ENCODE measurements at regions not wholly inside any gene's neighbourhood (a gene's known extent, or its start where the extent isn't known, plus 50 kb on each side); places are given as distances from the start of the nearest gene placed in this dataset.
A peak's percentile ranks its signal among the peaks of the same experiment; 100 is the strongest.

GRCh38 chr1:199194862-199195261 lies 556.0 kb downstream of the PTPRC start:
- Mint-ChIP-seq H3K36me3 (peaks cover 0 to 8% (median 0%) of the 10 kb centered on the region in 3 donors), H3K4me3 (no peak overlapping the region), H3K4me1 (no peaks in the 10 kb centered on the region), H3K9me3 (no peaks in the 10 kb centered on the region), H3K27ac (no peak overlapping the region), H3K27me3 (no peaks in the 10 kb centered on the region)
- Histone ChIP-seq H3K27ac (ENCODE audit: low read depth, low read length) (no peak overlapping the region), H3K4me3 (ENCODE audit: low read length) (no peak overlapping the region), H3K9me3 (ENCODE audit: low read length) (no peaks in the 10 kb centered on the region), H3K36me3 (ENCODE audit: insufficient read depth, low read length) (no peaks in the 10 kb centered on the region), H3K4me1 (ENCODE audit: insufficient read depth, low read length) (no peaks in the 10 kb centered on the region), H3K27me3 (ENCODE audit: insufficient read depth, low read length, poor library complexity, severe bottlenecking) (no peaks in the 10 kb centered on the region)
- no peak for DNase-seq
- CTCF ChIA-PET: no interaction called here
- POLR2A ChIA-PET: no interaction called here

- Histone ChIP-seq H3K27ac (ENCODE audit: low read depth, low read length) (no peak overlapping the region), H3K36me3 (ENCODE audit: insufficient read depth, low read length) (no peaks in the 10 kb centered on the region), H3K27me3 (ENCODE audit: insufficient read depth, low read length, poor library complexity, severe bottlenecking) (no peaks in the 10 kb centered on the region), H3K9me3 (ENCODE audit: low read length) (no peaks in the 10 kb centered on the region), H3K4me1 (ENCODE audit: insufficient read depth, low read length) (no peaks in the 10 kb centered on the region), H3K4me3 (ENCODE audit: low read length) (no peak overlapping the region)
- no peak overlapping the region for H3K27ac Mint-ChIP-seq
- POLR2A ChIA-PET: no interaction called here
- no peaks in the 10 kb centered on the region for H3K4me1 Mint-ChIP-seq
- DNase-seq: no peak
- H3K4me3 Mint-ChIP-seq: no peak overlapping the region
- H3K27me3 Mint-ChIP-seq: no peaks in the 10 kb centered on the region
- CTCF ChIA-PET: no interaction called here
- peaks cover 0 to 8% (median 0%) of the 10 kb centered on the region in 3 donors for H3K36me3 Mint-ChIP-seq
- H3K9me3 Mint-ChIP-seq: no peaks in the 10 kb centered on the region
Measured at GRCh38 chr1:199197695-199198094, 558.9 kb downstream of the PTPRC start.

GRCh38 chr1:199202331-199202730 lies 563.5 kb downstream of the PTPRC start:
- Mint-ChIP-seq H3K27me3 (no peaks in the 10 kb centered on the region), H3K9me3 (no peaks in the 10 kb centered on the region), H3K27ac (no peak overlapping the region), H3K4me1 (no peaks in the 10 kb centered on the region), H3K36me3 (no peaks in the 10 kb centered on the region), H3K4me3 (no peak overlapping the region)
- Histone ChIP-seq H3K27ac (ENCODE audit: low read depth, low read length) (no peak overlapping the region), H3K4me3 (ENCODE audit: low read length) (no peak overlapping the region), H3K9me3 (ENCODE audit: low read length) (no peaks in the 10 kb centered on the region), H3K36me3 (ENCODE audit: insufficient read depth, low read length) (no peaks in the 10 kb centered on the region), H3K27me3 (ENCODE audit: insufficient read depth, low read length, poor library complexity, severe bottlenecking) (no peaks in the 10 kb centered on the region), H3K4me1 (ENCODE audit: insufficient read depth, low read length) (no peaks in the 10 kb centered on the region)
- ChIA-PET CTCF (no interaction called here), POLR2A (no interaction called here)
- DNase-seq: no peak

GRCh38 chr1:199204231-199204630 lies 565.4 kb downstream of the PTPRC start:
- Mint-ChIP-seq H3K27ac (no peak overlapping the region), H3K9me3 (no peaks in the 10 kb centered on the region), H3K4me3 (no peak overlapping the region), H3K4me1 (no peaks in the 10 kb centered on the region), H3K36me3 (no peaks in the 10 kb centered on the region), H3K27me3 (no peaks in the 10 kb centered on the region)
- H3K9me3 ChIP-seq (ENCODE audit: low read length): no peaks in the 10 kb centered on the region
- H3K36me3 ChIP-seq (ENCODE audit: insufficient read depth, low read length): no peaks in the 10 kb centered on the region
- H3K4me1 ChIP-seq (ENCODE audit: insufficient read depth, low read length): no peaks in the 10 kb centered on the region
- DNase-seq: no peak
- CTCF ChIA-PET: no interaction called here
- no peak overlapping the region for H3K4me3 ChIP-seq (ENCODE audit: low read length)
- POLR2A ChIA-PET: no interaction called here
- H3K27me3 ChIP-seq (ENCODE audit: insufficient read depth, low read length, poor library complexity, severe bottlenecking): no peaks in the 10 kb centered on the region
- no peak overlapping the region for H3K27ac ChIP-seq (ENCODE audit: low read depth, low read length)

GRCh38 chr1:199205740-199206441 lies 567.1 kb downstream of the PTPRC start:
- no peaks in the 10 kb centered on the region for H3K36me3 Mint-ChIP-seq
- CTCF ChIA-PET: no interaction called here

GRCh38 chr1:199208847-199209246 lies 570.0 kb downstream of the PTPRC start:
- H3K4me1 ChIP-seq (ENCODE audit: insufficient read depth, low read length): no peaks in the 10 kb centered on the region
- H3K27ac Mint-ChIP-seq: no peak overlapping the region
- no peaks in the 10 kb centered on the region for H3K9me3 Mint-ChIP-seq
- ChIA-PET CTCF (no interaction called here), POLR2A (no interaction called here)
- H3K27me3 ChIP-seq (ENCODE audit: insufficient read depth, low read length, poor library complexity, severe bottlenecking): no peaks in the 10 kb centered on the region
- no peak for DNase-seq
- no peaks in the 10 kb centered on the region for H3K4me1 Mint-ChIP-seq
- H3K9me3 ChIP-seq (ENCODE audit: low read length): no peaks in the 10 kb centered on the region
- no peaks in the 10 kb centered on the region for H3K27me3 Mint-ChIP-seq
- H3K4me3 ChIP-seq (ENCODE audit: low read length): no peak overlapping the region
- no peaks in the 10 kb centered on the region for H3K36me3 Mint-ChIP-seq
- H3K36me3 ChIP-seq (ENCODE audit: insufficient read depth, low read length): no peaks in the 10 kb centered on the region
- H3K4me3 Mint-ChIP-seq: no peak overlapping the region
- no peak overlapping the region for H3K27ac ChIP-seq (ENCODE audit: low read depth, low read length)

More at GRCh38 chr1:199205740-199206441, 567.1 kb downstream of the PTPRC start:
- H3K27ac ChIP-seq (ENCODE audit: low read depth, low read length): no peak overlapping the region
- no peaks in the 10 kb centered on the region for H3K27me3 ChIP-seq (ENCODE audit: insufficient read depth, low read length, poor library complexity, severe bottlenecking)
- DNase-seq: no peak
- Mint-ChIP-seq H3K27me3 (no peaks in the 10 kb centered on the region), H3K4me1 (no peaks in the 10 kb centered on the region), H3K27ac (no peak overlapping the region), H3K9me3 (no peaks in the 10 kb centered on the region), H3K4me3 (no peak overlapping the region)
- H3K4me3 ChIP-seq (ENCODE audit: low read length): no peak overlapping the region
- POLR2A ChIA-PET: no interaction called here
- H3K4me1 ChIP-seq (ENCODE audit: insufficient read depth, low read length): no peaks in the 10 kb centered on the region
- H3K9me3 ChIP-seq (ENCODE audit: low read length): no peaks in the 10 kb centered on the region
- no peaks in the 10 kb centered on the region for H3K36me3 ChIP-seq (ENCODE audit: insufficient read depth, low read length)

- H3K27me3 Mint-ChIP-seq: peaks cover 0 to 4% of the 10 kb centered on the region in 2 donors
- peak in 3 of 5 donors; percentile 10 to 49 (median 16) for DNase-seq
- POLR2A ChIA-PET: no interaction called here
Measured at GRCh38 chr1:199218065-199218464, 579.2 kb downstream of the PTPRC start.

GRCh38 chr1:199218533-199218932 lies 579.7 kb downstream of the PTPRC start:
- Mint-ChIP-seq H3K4me1 (peaks cover 6 to 13% (median 7%) of the 10 kb centered on the region in 3 donors), H3K27ac (no peak overlapping the region), H3K27me3 (peaks cover 0 to 4% of the 10 kb centered on the region in 2 donors), H3K36me3 (peaks cover 0 to 4% (median 3%) of the 10 kb centered on the region in 3 donors), H3K4me3 (peak overlapping the region in 2 of 7 donors; percentile 12 to 36), H3K9me3 (no peaks in the 10 kb centered on the region)
- POLR2A ChIA-PET: no interaction called here
- CTCF ChIA-PET: no interaction called here
- DNase-seq: no peak
- H3K9me3 ChIP-seq (ENCODE audit: low read length): no peaks in the 10 kb centered on the region
- no peaks in the 10 kb centered on the region for H3K4me1 ChIP-seq (ENCODE audit: insufficient read depth, low read length)
- H3K27ac ChIP-seq (ENCODE audit: low read depth, low read length): no peak overlapping the region
- no peaks in the 10 kb centered on the region for H3K36me3 ChIP-seq (ENCODE audit: insufficient read depth, low read length)
- no peak overlapping the region for H3K4me3 ChIP-seq (ENCODE audit: low read length)
- H3K27me3 ChIP-seq (ENCODE audit: insufficient read depth, low read length, poor library complexity, severe bottlenecking): no peaks in the 10 kb centered on the region

More at GRCh38 chr1:199218065-199218464, 579.2 kb downstream of the PTPRC start:
- H3K27ac Mint-ChIP-seq: no peak overlapping the region
- H3K9me3 Mint-ChIP-seq: no peaks in the 10 kb centered on the region
- H3K27ac ChIP-seq (ENCODE audit: low read depth, low read length): no peak overlapping the region
- no peaks in the 10 kb centered on the region for H3K4me1 ChIP-seq (ENCODE audit: insufficient read depth, low read length)
- H3K4me1 Mint-ChIP-seq: peaks cover 6 to 13% (median 7%) of the 10 kb centered on the region in 3 donors
- CTCF ChIA-PET: interaction anchor here (1.9 kb wide), 1 partner anchor 105 kb away, joined by 5 read pairs; no protein-coding TSS in a partner anchor
- no peaks in the 10 kb centered on the region for H3K36me3 ChIP-seq (ENCODE audit: insufficient read depth, low read length)
- no peak overlapping the region for H3K4me3 ChIP-seq (ENCODE audit: low read length)
- peaks cover 0 to 4% (median 3%) of the 10 kb centered on the region in 3 donors for H3K36me3 Mint-ChIP-seq
- peak overlapping the region in 2 of 7 donors; percentile 12 to 36 for H3K4me3 Mint-ChIP-seq
- H3K9me3 ChIP-seq (ENCODE audit: low read length): no peaks in the 10 kb centered on the region
- no peaks in the 10 kb centered on the region for H3K27me3 ChIP-seq (ENCODE audit: insufficient read depth, low read length, poor library complexity, severe bottlenecking)

Measured in CD8-positive, alpha-beta memory T cell (primary cell).